ENCODE measurements at regions not wholly inside any gene's neighbourhood (a gene's known extent, or its start where the extent isn't known, plus 50 kb on each side); places are given as distances from the start of the nearest gene placed in this dataset.

GRCh38 chr12:111169032-111169431, 199.9 kb downstream of the PHETA1 start:
- no peak for TF ChIP-seq POLR2AphosphoS5 (IDR thresholded peaks at IDR 0.05)
- TF ChIP-seq, protein P1, sequence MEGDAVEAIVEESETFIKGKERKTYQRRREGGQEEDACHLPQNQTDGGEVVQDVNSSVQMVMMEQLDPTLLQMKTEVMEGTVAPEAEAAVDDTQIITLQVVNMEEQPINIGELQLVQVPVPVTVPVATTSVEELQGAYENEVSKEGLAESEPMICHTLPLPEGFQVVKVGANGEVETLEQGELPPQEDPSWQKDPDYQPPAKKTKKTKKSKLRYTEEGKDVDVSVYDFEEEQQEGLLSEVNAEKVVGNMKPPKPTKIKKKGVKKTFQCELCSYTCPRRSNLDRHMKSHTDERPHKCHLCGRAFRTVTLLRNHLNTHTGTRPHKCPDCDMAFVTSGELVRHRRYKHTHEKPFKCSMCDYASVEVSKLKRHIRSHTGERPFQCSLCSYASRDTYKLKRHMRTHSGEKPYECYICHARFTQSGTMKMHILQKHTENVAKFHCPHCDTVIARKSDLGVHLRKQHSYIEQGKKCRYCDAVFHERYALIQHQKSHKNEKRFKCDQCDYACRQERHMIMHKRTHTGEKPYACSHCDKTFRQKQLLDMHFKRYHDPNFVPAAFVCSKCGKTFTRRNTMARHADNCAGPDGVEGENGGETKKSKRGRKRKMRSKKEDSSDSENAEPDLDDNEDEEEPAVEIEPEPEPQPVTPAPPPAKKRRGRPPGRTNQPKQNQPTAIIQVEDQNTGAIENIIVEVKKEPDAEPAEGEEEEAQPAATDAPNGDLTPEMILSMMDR (IDR thresholded peaks at IDR 0.05), result no peak
- no peak for TF ChIP-seq EP300 (IDR thresholded peaks at IDR 0.05)
- no peak for TF ChIP-seq POLR2A (IDR thresholded peaks at IDR 0.05)
